ENCODE measurements at regions not wholly inside any gene's neighbourhood (a gene's known extent, or its start where the extent isn't known, plus 50 kb on each side); places are given as distances from the start of the nearest gene placed in this dataset.

DNA sequence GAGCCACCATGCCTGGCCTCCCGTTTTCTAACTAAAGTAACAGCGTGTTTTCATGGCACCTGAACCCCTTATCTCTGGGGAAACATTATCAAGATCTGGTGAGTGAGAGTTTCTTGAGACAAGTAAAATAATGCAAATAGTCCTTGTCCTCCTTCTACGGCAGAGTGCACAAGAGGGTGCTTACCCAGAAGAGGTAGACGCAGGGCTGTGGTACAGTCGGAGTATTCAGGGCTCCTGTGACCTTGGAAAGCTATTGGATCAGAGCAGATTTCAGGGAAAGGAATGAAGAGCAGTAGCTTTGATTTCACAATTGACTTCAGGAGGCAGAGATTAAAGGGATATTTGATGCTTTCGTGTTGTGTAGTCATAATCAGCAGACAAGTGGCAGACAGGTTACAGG lies 269.1 kb downstream of the ZNF248 start:
- RAD21 ChIA-PET (ENCODE audit: unreplicated experiment), result no interaction called here
- H3K27me3 ChIP-seq (replicated peaks in 1 of 2; ENCODE audit: control insufficient read depth in 2 of 2, insufficient read depth in 2 of 2, low read length in 1 of 2), result no peaks in the 10 kb centered on the region
- POLR2A ChIA-PET, result no interaction called here
- SMC1A ChIA-PET (ENCODE audit: uncharacterized antibody, unreplicated experiment), result no interaction called here
- CTCF ChIA-PET, result no interaction called here
- FAIRE-seq (no peak), DNase-seq (ENCODE audit: low read depth, low spot score) (no peak), ATAC-seq (no peak)
- TF ChIP-seq NFIC (IDR thresholded peaks at IDR 0.05; ENCODE audit: low read depth, low read length), result no peak
- no peak for TF ChIP-seq CBX5 (IDR thresholded peaks at IDR 0.05; ENCODE audit: low read depth)
- TF ChIP-seq BHLHE40 (IDR thresholded peaks at IDR 0.05; ENCODE audit: borderline replicate concordance in 1 of 2, low read depth in 2 of 2, low read length in 1 of 2), result no peak
- no peak for TF ChIP-seq ZBED1 (IDR thresholded peaks at IDR 0.05; ENCODE audit: borderline replicate concordance)
- no peak for TF ChIP-seq FOS (IDR thresholded peaks at IDR 0.05; ENCODE audit: borderline replicate concordance, extremely low read depth, insufficient read length)
- no peak for TF ChIP-seq NFYA (IDR thresholded peaks at IDR 0.05; ENCODE audit: borderline replicate concordance, low read depth, low read length)
- TF ChIP-seq ETV6 (conservative IDR thresholded peaks at IDR 0.05 in 1 of 2, IDR thresholded peaks at IDR 0.05 in 1 of 2; ENCODE audit: borderline replicate concordance in 1 of 2, low read depth in 1 of 2), result no peak
- no peak for TF ChIP-seq DPF2 (IDR thresholded peaks at IDR 0.05)
- no peak for TF ChIP-seq ZNF207 (IDR thresholded peaks at IDR 0.05; ENCODE audit: borderline replicate concordance)
- TF ChIP-seq, protein P1, sequence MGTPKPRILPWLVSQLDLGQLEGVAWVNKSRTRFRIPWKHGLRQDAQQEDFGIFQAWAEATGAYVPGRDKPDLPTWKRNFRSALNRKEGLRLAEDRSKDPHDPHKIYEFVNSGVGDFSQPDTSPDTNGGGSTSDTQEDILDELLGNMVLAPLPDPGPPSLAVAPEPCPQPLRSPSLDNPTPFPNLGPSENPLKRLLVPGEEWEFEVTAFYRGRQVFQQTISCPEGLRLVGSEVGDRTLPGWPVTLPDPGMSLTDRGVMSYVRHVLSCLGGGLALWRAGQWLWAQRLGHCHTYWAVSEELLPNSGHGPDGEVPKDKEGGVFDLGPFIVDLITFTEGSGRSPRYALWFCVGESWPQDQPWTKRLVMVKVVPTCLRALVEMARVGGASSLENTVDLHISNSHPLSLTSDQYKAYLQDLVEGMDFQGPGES (IDR thresholded peaks at IDR 0.05), result no peak
- no peak for TF ChIP-seq IKZF2 (IDR thresholded peaks at IDR 0.05)
- no peak for TF ChIP-seq STAT1 (conservative IDR thresholded peaks at IDR 0.05)
- TF ChIP-seq MLLT1 (IDR thresholded peaks at IDR 0.05), result no peak
- no peak for TF ChIP-seq HDAC2 (IDR thresholded peaks at IDR 0.05)
- TF ChIP-seq NR2C1 (IDR thresholded peaks at IDR 0.05), result no peak
- TF ChIP-seq ATF3 (IDR thresholded peaks at IDR 0.05; ENCODE audit: borderline replicate concordance, extremely low read depth, low read depth, low read length), result no peak
- no peak for TF ChIP-seq SREBF2 (IDR thresholded peaks at IDR 0.05; ENCODE audit: low read length)
- no peak for TF ChIP-seq TCF7 (IDR thresholded peaks at IDR 0.05; ENCODE audit: borderline replicate concordance)
- no peak for TF ChIP-seq NFXL1 (IDR thresholded peaks at IDR 0.05; ENCODE audit: borderline replicate concordance)
- intact Hi-C loops (cut with micrococcal nuclease; ENCODE audit: unreplicated experiment) (loop anchor here (5.0 kb wide), 1 partner anchor 1191 kb away; no protein-coding TSS in a partner anchor), in situ Hi-C loops (cut with MboI) (loop anchor here (5.0 to 25.0 kb wide), 2 partner anchors 99 to 1191 kb away; no protein-coding TSS in a partner anchor)
- H3K36me3 ChIP-seq (ENCODE audit: control insufficient read depth in 2 of 2, insufficient read depth in 2 of 2, low read length in 1 of 2), result no peaks in the 10 kb centered on the region
- no peaks in the 10 kb centered on the region for H3K4me1 ChIP-seq (ENCODE audit: control insufficient read depth, insufficient read depth, low read length)
- H3K4me3 ChIP-seq, result no peak overlapping the region
- no peak overlapping the region for H3K4me2 ChIP-seq (ENCODE audit: control insufficient read depth, insufficient read depth)
- H3K79me2 ChIP-seq (ENCODE audit: control insufficient read depth, insufficient read depth, low read length), result no peaks in the 10 kb centered on the region
- no peaks in the 10 kb centered on the region for H3K9me3 ChIP-seq (replicated peaks; ENCODE audit: control insufficient read depth, insufficient read depth, low read length)
- no peaks in the 10 kb centered on the region for H4K20me1 ChIP-seq (ENCODE audit: control insufficient read depth, insufficient read depth)
- no TSS peak for BruUV-seq (replicated peaks)
- no peak overlapping the region for H3K9ac ChIP-seq (ENCODE audit: control insufficient read depth, insufficient read depth, low read length)
- H3K27ac ChIP-seq (ENCODE audit: control insufficient read depth, insufficient read depth), result no peak overlapping the region
- no peak overlapping the region for H2AFZ ChIP-seq (ENCODE audit: control insufficient read depth, low read depth, low read length)
- WGBS (ENCODE audit: insufficient coverage, insufficient replicate concordance, low lambda C conversion rate, missing lambda C conversion rate), result 9% methylated on average over 6 of the region's 6 CpGs

Measured in GM12878 (cell line).